ENCODE measurements at regions not wholly inside any gene's neighbourhood (a gene's known extent, or its start where the extent isn't known, plus 50 kb on each side); places are given as distances from the start of the nearest gene placed in this dataset.
"Not testable (repeated sequence)": the region's sequence is repeated elsewhere in the genome, so short reads cannot be mapped to it uniquely, and the experiment has no call there.

DNA sequence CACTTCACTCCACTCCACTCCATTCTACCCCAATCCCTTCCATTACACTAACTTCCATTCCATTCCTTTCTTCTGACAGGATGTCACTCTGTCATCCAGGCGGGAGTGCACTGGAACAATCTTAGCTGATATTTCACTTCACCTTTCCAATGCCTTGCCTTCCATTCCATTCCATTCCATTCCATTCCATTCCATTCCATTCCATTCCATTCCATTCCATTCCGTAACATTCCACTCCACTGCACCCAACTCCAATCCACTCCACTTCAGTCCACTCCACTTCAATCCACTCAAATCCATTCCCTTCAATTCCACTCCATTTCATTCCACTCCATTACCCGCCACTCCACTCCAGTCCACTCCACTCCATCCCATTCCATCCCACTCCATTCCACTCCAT, 1099.4 kb downstream of the TSPY10 start:
- DNase-seq (ENCODE audit: low read depth in 2 of 2), result peak; percentile 28 to 60

- not testable (repeated sequence) for DNase-seq (ENCODE audit: low read depth in 2 of 2)
Observed at GRCh38 chrY:10648813-10649212, 1121.1 kb downstream of the TSPY10 start.

- not testable (repeated sequence) for DNase-seq (ENCODE audit: low read depth in 2 of 2)
Observed at GRCh38 chrY:10657120-10657519, 1129.4 kb downstream of the TSPY10 start.

GRCh38 chrY:10666785-10667184, 1139.1 kb downstream of the TSPY10 start:
- DNase-seq (ENCODE audit: low read depth in 2 of 2), result no peak

GRCh38 chrY:10686414-10686813, 1158.7 kb downstream of the TSPY10 start:
- DNase-seq (ENCODE audit: low read depth in 2 of 2), result no peak
